DOHH2 (cell line): ENCODE measurements at regions not wholly inside any gene's neighbourhood (a gene's known extent, or its start where the extent isn't known, plus 50 kb on each side); places are given as distances from the start of the nearest gene placed in this dataset.

ENCODE experiments used
- H3F3A ChIP-seq: fragments of 200-600 bp; sonication (generic), shearing (Covaris generic); 2 replicates; pipeline ENCODE4 v1.6.0; 2016; ENCODE audit warnings: antibody characterized with exemption, mild to moderate bottlenecking; ENCODE audit not compliant: control insufficient read depth, insufficient read depth
- H3K27ac ChIP-seq: fragments of 200-600 bp; sonication (generic); 2 replicates; pipeline ENCODE4 v1.5.1; 2014; ENCODE audit warnings: low read depth, mild to moderate bottlenecking, low read length, moderate library complexity
- H3K27me3 ChIP-seq: fragments of 200-600 bp; sonication (generic); 2 replicates; pipeline ENCODE4 v1.6.1; 2014; ENCODE audit warnings: mild to moderate bottlenecking, low read length, mixed read lengths; ENCODE audit not compliant: control insufficient read depth
- H3K36me3 ChIP-seq: fragments of 200-600 bp; sonication (generic); 2 replicates; pipeline ENCODE4 v1.6.1; 2014; ENCODE audit warnings: mild to moderate bottlenecking, low read length, moderate library complexity, mixed read lengths; ENCODE audit not compliant: control insufficient read depth
- H3K4me1 ChIP-seq: fragments of 200-600 bp; sonication (generic); 2 replicates; pipeline ENCODE4 v1.6.1; 2014; ENCODE audit warnings: mild to moderate bottlenecking, low read length, mixed read lengths; ENCODE audit not compliant: control insufficient read depth
- H3K4me2 ChIP-seq: fragments of 200-600 bp; sonication (generic); 2 replicates; pipeline ENCODE4 v1.6.0; 2014; ENCODE audit warnings: mild to moderate bottlenecking, low read length, moderate library complexity
- H3K4me3 ChIP-seq: fragments of 200-600 bp; sonication (generic); 2 replicates; pipeline ENCODE4 v1.5.1; 2014; ENCODE audit warnings: mild to moderate bottlenecking, low read length, mixed read lengths
- H3K79me2 ChIP-seq: fragments of 200-600 bp; sonication (generic); 2 replicates; pipeline ENCODE4 v1.6.1; 2014; ENCODE audit warnings: mild to moderate bottlenecking, low read length, mixed read lengths; ENCODE audit not compliant: control insufficient read depth
- H3K9me2 ChIP-seq: fragments of 200-600 bp; sonication (generic); replicated peaks from 2 replicates; pipeline ENCODE4 v1.6.1; 2014; ENCODE audit warnings: mild to moderate bottlenecking, low read length, mixed read lengths; ENCODE audit not compliant: control insufficient read depth
- H3K9me3 ChIP-seq: fragments of 200-600 bp; sonication (generic); 2 replicates; pipeline ENCODE4 v1.6.1; 2014; ENCODE audit warnings: antibody characterized with exemption, low read length, mixed read lengths; ENCODE audit not compliant: control insufficient read depth, insufficient read depth
- H4K20me1 ChIP-seq: fragments of 200-600 bp; sonication (generic); 2 replicates; pipeline ENCODE4 v1.6.0; 2014; ENCODE audit warnings: low read depth, mild to moderate bottlenecking, antibody characterized with exemption, low read length, moderate library complexity; ENCODE audit not compliant: control insufficient read depth, insufficient read depth
- EZH2phosphoT487 ChIP-seq: fragments of 200-600 bp; sonication (generic); IDR thresholded peaks from 2 replicates; pipeline ENCODE4 v1.6.1; 2017; ENCODE audit warnings: borderline replicate concordance, mild to moderate bottlenecking, antibody characterized with exemption, low read length, moderate library complexity, mixed read lengths
- TF ChIP-seq, protein P1 (sequence below): fragments of 200-600 bp; sonication (generic); IDR thresholded peaks from one replicate; pipeline ENCODE4 v1.5.1; 2014; ENCODE audit warnings: antibody characterized with exemption, mild to moderate bottlenecking, low read depth, low read length; ENCODE audit not compliant: poor library complexity, severe bottlenecking

DNA sequence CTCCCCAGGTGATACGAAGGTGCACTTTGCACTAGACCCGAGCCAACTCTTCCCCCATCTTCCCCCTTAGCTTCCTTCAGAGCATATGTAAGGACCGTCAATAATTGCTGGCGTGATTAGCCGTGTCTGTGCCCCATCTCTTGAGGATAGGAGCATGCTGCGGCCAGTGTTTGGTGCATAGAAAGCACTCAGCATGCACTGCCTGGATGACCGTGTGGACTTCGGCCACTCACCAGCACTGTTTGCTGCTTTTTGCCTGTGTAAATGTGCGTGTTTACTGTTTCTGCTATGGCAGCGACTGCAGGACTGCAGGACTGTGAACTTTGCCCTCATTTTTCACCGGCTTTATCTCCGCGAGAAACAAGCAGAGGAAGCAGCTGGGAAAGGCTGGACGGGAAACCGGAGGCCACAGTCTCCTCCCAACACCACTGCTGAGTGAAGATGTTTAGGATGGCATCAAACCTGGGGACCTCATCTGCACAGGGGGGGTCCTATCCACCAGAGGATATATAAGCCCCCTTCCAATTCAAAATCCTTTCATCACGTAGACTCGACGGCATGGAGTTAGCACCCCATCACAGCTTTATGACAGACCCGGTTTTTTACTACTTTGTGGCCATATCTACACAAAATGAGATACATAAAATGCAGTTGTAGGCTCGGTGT lies 150.6 kb upstream of the AFDN start:
- peaks cover 10% of the 10 kb centered on the region for H3K9me3 ChIP-seq
- no peaks in the 10 kb centered on the region; the same call in 1 of the 2 replicates for H3F3A ChIP-seq
- H3K27ac ChIP-seq: no peak overlapping the region
- H3K36me3 ChIP-seq: no peaks in the 10 kb centered on the region
- TF ChIP-seq, protein P1, sequence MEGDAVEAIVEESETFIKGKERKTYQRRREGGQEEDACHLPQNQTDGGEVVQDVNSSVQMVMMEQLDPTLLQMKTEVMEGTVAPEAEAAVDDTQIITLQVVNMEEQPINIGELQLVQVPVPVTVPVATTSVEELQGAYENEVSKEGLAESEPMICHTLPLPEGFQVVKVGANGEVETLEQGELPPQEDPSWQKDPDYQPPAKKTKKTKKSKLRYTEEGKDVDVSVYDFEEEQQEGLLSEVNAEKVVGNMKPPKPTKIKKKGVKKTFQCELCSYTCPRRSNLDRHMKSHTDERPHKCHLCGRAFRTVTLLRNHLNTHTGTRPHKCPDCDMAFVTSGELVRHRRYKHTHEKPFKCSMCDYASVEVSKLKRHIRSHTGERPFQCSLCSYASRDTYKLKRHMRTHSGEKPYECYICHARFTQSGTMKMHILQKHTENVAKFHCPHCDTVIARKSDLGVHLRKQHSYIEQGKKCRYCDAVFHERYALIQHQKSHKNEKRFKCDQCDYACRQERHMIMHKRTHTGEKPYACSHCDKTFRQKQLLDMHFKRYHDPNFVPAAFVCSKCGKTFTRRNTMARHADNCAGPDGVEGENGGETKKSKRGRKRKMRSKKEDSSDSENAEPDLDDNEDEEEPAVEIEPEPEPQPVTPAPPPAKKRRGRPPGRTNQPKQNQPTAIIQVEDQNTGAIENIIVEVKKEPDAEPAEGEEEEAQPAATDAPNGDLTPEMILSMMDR: no peak
- TF ChIP-seq EZH2phosphoT487: no peak
- no peaks in the 10 kb centered on the region for H3K79me2 ChIP-seq
- H3K4me2 ChIP-seq: no peak overlapping the region
- no peaks in the 10 kb centered on the region for H4K20me1 ChIP-seq
- no peaks in the 10 kb centered on the region for H3K4me1 ChIP-seq
- H3K9me2 ChIP-seq: no peaks in the 10 kb centered on the region
- no peak overlapping the region for H3K4me3 ChIP-seq
- H3K27me3 ChIP-seq: peaks cover 7% of the 10 kb centered on the region; the same call in 1 of the 2 replicates

DNA sequence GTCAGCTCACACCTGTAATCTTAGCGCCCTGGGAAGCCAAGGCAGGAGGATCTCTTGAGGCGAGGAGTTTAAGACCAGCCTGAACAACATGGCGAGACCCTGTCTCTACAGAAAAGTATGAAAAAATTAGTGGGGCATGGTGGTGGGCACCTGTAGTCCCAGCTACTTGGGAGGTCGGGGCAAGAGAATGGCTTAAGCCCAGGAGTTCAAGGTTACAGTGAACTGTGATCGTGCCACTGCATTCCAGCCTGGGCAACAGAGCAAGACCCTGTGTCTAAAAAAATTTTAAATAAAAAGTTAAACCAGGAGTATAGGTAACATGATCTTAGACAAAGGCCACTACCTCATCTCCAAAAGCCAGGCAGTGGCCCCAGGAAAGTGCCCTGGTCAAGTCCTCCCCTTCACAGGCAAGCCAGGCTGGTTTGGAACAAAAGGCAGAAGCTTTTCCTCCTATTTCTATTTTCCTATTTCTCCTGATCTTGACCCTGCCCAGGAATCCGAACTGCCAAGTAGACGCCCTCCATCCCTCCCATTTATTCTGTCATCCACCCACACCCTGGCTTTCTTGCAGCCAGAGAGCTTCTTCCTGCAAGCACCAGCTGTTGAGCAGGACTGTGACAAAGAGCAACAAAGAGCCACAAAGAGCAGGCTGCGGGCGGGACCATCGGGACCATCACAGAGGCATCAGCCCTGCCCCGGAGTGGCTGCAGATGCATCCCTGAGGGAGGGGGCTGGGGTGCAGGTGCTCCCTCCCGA lies 149.9 kb upstream of the AFDN start:
- Histone ChIP-seq H3K9me2 (no peaks in the 10 kb centered on the region), H3K27me3 (peaks cover 7% of the 10 kb centered on the region; the same call in 1 of the 2 replicates), H3K4me3 (no peak overlapping the region), H4K20me1 (no peaks in the 10 kb centered on the region), H3K79me2 (no peaks in the 10 kb centered on the region), H3K4me1 (no peaks in the 10 kb centered on the region), H3K36me3 (no peaks in the 10 kb centered on the region), H3F3A (no peaks in the 10 kb centered on the region; the same call in 1 of the 2 replicates), H3K9me3 (peaks cover 7% of the 10 kb centered on the region), H3K27ac (no peak overlapping the region), H3K4me2 (no peak overlapping the region)
- TF ChIP-seq EZH2phosphoT487: no peak
- TF ChIP-seq, protein P1: no peak

DNA sequence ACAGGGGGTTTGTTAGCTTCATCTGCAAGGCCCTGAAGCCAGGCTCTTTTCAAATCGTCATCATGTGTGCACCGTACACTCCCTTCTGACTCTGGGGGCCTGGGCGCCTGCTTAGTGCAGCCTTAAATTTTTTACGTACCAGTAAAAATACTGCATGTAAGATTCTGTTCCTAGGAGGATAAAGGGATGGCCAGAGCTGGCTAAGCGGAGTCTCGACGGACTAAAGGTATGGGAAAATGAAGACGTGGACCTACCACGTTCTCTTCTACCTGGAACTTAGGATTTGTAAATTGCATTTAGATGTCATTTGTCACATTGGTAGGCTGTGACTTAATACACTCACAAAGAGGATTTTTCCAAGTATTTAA lies 149.3 kb upstream of the AFDN start:
- Histone ChIP-seq H3K4me1 (no peaks in the 10 kb centered on the region), H3K36me3 (no peaks in the 10 kb centered on the region), H4K20me1 (no peaks in the 10 kb centered on the region), H3K27me3 (peaks cover 7% of the 10 kb centered on the region; the same call in 1 of the 2 replicates), H3K4me2 (no peak overlapping the region), H3K27ac (no peak overlapping the region), H3K9me3 (peaks cover 1% of the 10 kb centered on the region; the same call in 1 of the 2 replicates), H3F3A (no peaks in the 10 kb centered on the region), H3K9me2 (no peaks in the 10 kb centered on the region), H3K79me2 (no peaks in the 10 kb centered on the region), H3K4me3 (no peak overlapping the region)
- no peak for TF ChIP-seq EZH2phosphoT487
- TF ChIP-seq, protein P1: no peak
